H1 (cell line): ENCODE measurements at regions not wholly inside any gene's neighbourhood (a gene's known extent, or its start where the extent isn't known, plus 50 kb on each side); places are given as distances from the start of the nearest gene placed in this dataset.

Experiments
- CTCF ChIA-PET: fragments of 300-600 bp; sonication (Branson Sonifier 250); formaldehyde crosslinking; loops from one replicate; lab custom pipeline; 2021; ENCODE audit not compliant: partially characterized antibody; lab: Charles Lee
- POLR2A ChIA-PET: fragments of 300-600 bp; sonication (Branson Sonifier 250); formaldehyde crosslinking; loops from one replicate; lab custom pipeline; 2021; ENCODE audit warnings: inconsistent platforms; ENCODE audit not compliant: partially characterized antibody; lab: Charles Lee
- DNase-seq, 2 experiments: peaks; one replicate each; pipeline versions ENCODE4 v3.0.0 to v3.0.0-alpha.2; 2010 to 2022; ENCODE audit warnings: low spot score in 2 of 2, low read depth in 1 of 2, mixed read lengths in 1 of 2
- FAIRE-seq: peaks from 2 replicates; lab custom pipeline; 2011; peaks lifted over from hg19 to GRCh38; lab: Jason Lieb, UNC
- H2AFZ ChIP-seq: 2 replicates; pipeline ENCODE4 v1.8.1; 2012; ENCODE audit warnings: low read length, inconsistent platforms
- H2AK5ac ChIP-seq: 2 replicates; pipeline ENCODE4 v1.6.1; 2013; ENCODE audit warnings: low read depth, low read length
- H2BK120ac ChIP-seq: replicated peaks from 2 replicates; pipeline ENCODE3; 2013; ENCODE audit warnings: low read depth, low read length, inconsistent platforms
- H2BK12ac ChIP-seq: 2 replicates; pipeline ENCODE4 v1.6.1; 2013; ENCODE audit warnings: low read depth, low read length
- H2BK15ac ChIP-seq: 2 replicates; pipeline ENCODE4 v1.6.1; 2013; ENCODE audit warnings: low read length
- H2BK20ac ChIP-seq: 2 replicates; pipeline ENCODE4 v1.6.1; 2013; ENCODE audit warnings: low read length
- H2BK5ac ChIP-seq: 2 replicates; pipeline ENCODE4 v1.6.1; 2013; ENCODE audit warnings: low read depth, low read length
- H3K14ac ChIP-seq: 2 replicates; pipeline ENCODE4 v1.6.1; 2013; ENCODE audit warnings: inconsistent platforms; ENCODE audit not compliant: insufficient read length
- H3K18ac ChIP-seq: 2 replicates; pipeline ENCODE4 v1.6.1; 2013; ENCODE audit warnings: low read length; ENCODE audit errors: extremely low read depth
- H3K23ac ChIP-seq: 2 replicates; pipeline ENCODE4 v1.6.1; 2013; ENCODE audit warnings: inconsistent platforms; ENCODE audit not compliant: insufficient read length
- H3K23me2 ChIP-seq: 2 replicates; pipeline ENCODE4 v1.6.1; 2013; ENCODE audit warnings: low read depth, low read length
- H3K27ac ChIP-seq: 2 replicates; pipeline ENCODE4 v1.6.1; 2011; ENCODE audit warnings: low read depth, low read length, inconsistent platforms
- H3K27me3 ChIP-seq, 4 experiments: replicated peaks in 1 of 4; 1 replicate in 1 of 4; 2 replicates in 3 of 4; pipeline versions ENCODE4 v1.6.1 to v1.8.1; 2011 to 2013; ENCODE audit warnings: low read length in 3 of 4, mild to moderate bottlenecking in 3 of 4, inconsistent platforms in 2 of 4, mixed read lengths in 2 of 4, moderate library complexity in 1 of 4; ENCODE audit not compliant: control insufficient read depth in 3 of 4, insufficient read depth in 3 of 4; ENCODE audit errors: extremely low read depth in 1 of 4
- H3K36me3 ChIP-seq, 4 experiments: 2 replicates each; pipeline versions ENCODE4 v1.6.1 to v1.8.1; 2011 to 2013; ENCODE audit warnings: mild to moderate bottlenecking in 4 of 4, low read length in 3 of 4, moderate library complexity in 2 of 4, control low read depth in 1 of 4, inconsistent platforms in 1 of 4; ENCODE audit not compliant: insufficient read depth in 4 of 4, control insufficient read depth in 2 of 4
- H3K4ac ChIP-seq: replicated peaks from 2 replicates; pipeline ENCODE3; 2013; ENCODE audit warnings: low read length, low read depth, mixed read lengths, inconsistent platforms; ENCODE audit not compliant: insufficient read length
- H3K4me1 ChIP-seq, 4 experiments: replicated peaks in 1 of 4; 1 replicate in 1 of 4; 2 replicates in 3 of 4; pipeline versions ENCODE4 v1.6.1 to v1.8.1; 2011 to 2013; ENCODE audit warnings: low read length in 3 of 4, inconsistent platforms in 2 of 4, mixed read lengths in 1 of 4; ENCODE audit not compliant: insufficient read depth in 4 of 4, control insufficient read depth in 3 of 4
- H3K4me2 ChIP-seq, 2 experiments: 2 replicates each; pipeline versions ENCODE4 v1.6.1 to v1.8.1; 2011 to 2013; ENCODE audit warnings: low read depth in 2 of 2, low read length in 2 of 2, control low read depth in 1 of 2, inconsistent platforms in 1 of 2, mild to moderate bottlenecking in 1 of 2; ENCODE audit not compliant: insufficient read depth in 1 of 2
- H3K4me3 ChIP-seq, 4 experiments: fragments of 200-600, 300-600 bp in 1 of 4; sonication (generic), shearing (Covaris generic), sonication (Bioruptor Twin) in 1 of 4; 2 replicates each; pipeline versions ENCODE4 v1.5.1 to v1.8.1; 2011 to 2016; ENCODE audit warnings: low read length in 4 of 4, low read depth in 3 of 4, control low read depth in 2 of 4, inconsistent platforms in 2 of 4, mild to moderate bottlenecking in 2 of 4, mixed read lengths in 1 of 4, moderate library complexity in 1 of 4; ENCODE audit not compliant: insufficient read depth in 2 of 4; ENCODE audit errors: extremely low read depth in 1 of 4
- H3K56ac ChIP-seq: replicated peaks from 2 replicates; pipeline ENCODE3; 2013; ENCODE audit warnings: low read depth, mild to moderate bottlenecking, mixed read lengths, low read length, inconsistent platforms; ENCODE audit not compliant: insufficient read length
- H3K79me1 ChIP-seq: 2 replicates; pipeline ENCODE4 v1.6.1; 2013; ENCODE audit warnings: low read depth, low read length, control low read depth
- H3K79me2 ChIP-seq, 2 experiments: 2 replicates each; pipeline versions ENCODE4 v1.6.1 to v1.8.1; 2012 to 2013; ENCODE audit warnings: low read length in 2 of 2, mild to moderate bottlenecking in 2 of 2, inconsistent platforms in 1 of 2; ENCODE audit not compliant: insufficient read depth in 2 of 2, control insufficient read depth in 1 of 2
- H3K9ac ChIP-seq, 4 experiments: replicated peaks in 1 of 4; 1 replicate in 1 of 4; 2 replicates in 3 of 4; pipeline versions ENCODE4 v1.6.1 to v1.8.1; 2011 to 2013; ENCODE audit warnings: low read depth in 3 of 4, low read length in 3 of 4, control low read depth in 2 of 4, mild to moderate bottlenecking in 2 of 4, moderate library complexity in 2 of 4, inconsistent platforms in 1 of 4; ENCODE audit errors: extremely low read depth in 1 of 4
- H3K9me3 ChIP-seq, 2 experiments: 2 replicates each; pipeline versions ENCODE4 v1.6.1 to v1.8.1; 2012 to 2013; ENCODE audit warnings: mild to moderate bottlenecking in 2 of 2, moderate library complexity in 2 of 2, control low read depth in 1 of 2, inconsistent platforms in 1 of 2, low read depth in 1 of 2, low read length in 1 of 2, mixed read lengths in 1 of 2; ENCODE audit not compliant: insufficient read depth in 2 of 2
- H4K20me1 ChIP-seq, 2 experiments: replicated peaks in 1 of 2; 2 replicates each; pipeline versions ENCODE3 to v1.8.1; 2011 to 2013; ENCODE audit warnings: inconsistent platforms in 2 of 2, low read length in 2 of 2, mild to moderate bottlenecking in 1 of 2; ENCODE audit not compliant: insufficient read depth in 2 of 2, control insufficient read depth in 1 of 2
- H4K5ac ChIP-seq: 2 replicates; pipeline ENCODE4 v1.6.1; 2013; ENCODE audit warnings: low read length, low read depth, mixed read lengths, inconsistent platforms; ENCODE audit not compliant: insufficient read length
- H4K8ac ChIP-seq: 2 replicates; pipeline ENCODE4 v1.8.0; 2013; ENCODE audit warnings: mild to moderate bottlenecking, moderate library complexity, low read length, inconsistent platforms; ENCODE audit not compliant: insufficient read depth; ENCODE audit errors: extremely low read depth
- H4K91ac ChIP-seq: replicated peaks from 2 replicates; pipeline ENCODE3; 2013; ENCODE audit warnings: low read length, mixed read lengths, inconsistent platforms; ENCODE audit not compliant: insufficient read length
- CHD1 ChIP-seq: IDR thresholded peaks from 2 replicates; pipeline ENCODE4 v1.6.1; 2012; ENCODE audit warnings: low read depth, low read length, improper control_type of control experiment
- CREB1 ChIP-seq: IDR thresholded peaks from 2 replicates; pipeline ENCODE4 v1.6.1; 2012; ENCODE audit warnings: inconsistent platforms
- GABPA ChIP-seq: IDR thresholded peaks from 2 replicates; pipeline ENCODE4 v1.6.1; 2011; ENCODE audit warnings: mild to moderate bottlenecking, low read length, moderate library complexity, borderline replicate concordance; ENCODE audit not compliant: insufficient read depth
- GTF2F1 ChIP-seq: IDR thresholded peaks from 2 replicates; pipeline ENCODE4 v1.6.1; 2012; ENCODE audit warnings: low read depth, low read length, improper control_type of control experiment, borderline replicate concordance
- POLR2AphosphoS5 ChIP-seq: IDR thresholded peaks from 2 replicates; pipeline ENCODE4 v1.6.1; 2011; ENCODE audit warnings: low read depth, low read length
- POU5F1 ChIP-seq: IDR thresholded peaks from 2 replicates; pipeline ENCODE4 v1.6.1; 2011; ENCODE audit warnings: low read depth, mild to moderate bottlenecking, low read length, moderate library complexity
- SAP30 ChIP-seq: fragments of 300-600 bp; sonication (generic); IDR thresholded peaks from 2 replicates; pipeline ENCODE4 v1.7.1; 2012; ENCODE audit warnings: low read length, moderate library complexity, mild to moderate bottlenecking, inconsistent platforms; ENCODE audit not compliant: insufficient read depth, insufficient replicate concordance
- WGBS, 2 experiments: shearing (Covaris generic) in 1 of 2; methylation state at CpG; one replicate each; pipeline versions ENCODE4 v1.1.6 to v1.1.7; 2013 to 2015; ENCODE audit warnings: low lambda C conversion rate in 2 of 2, mixed read lengths in 2 of 2, inconsistent platforms in 1 of 2, low coverage in 1 of 2, missing lambda C conversion rate in 1 of 2; ENCODE audit not compliant: insufficient replicate concordance in 2 of 2, insufficient coverage in 1 of 2, insufficient read length in 1 of 2; ENCODE audit errors: extremely low coverage in 1 of 2, missing lambda C conversion rate in 1 of 2; 5-methylcytosine and 5-hydroxymethylcytosine counted together
- TF ChIP-seq, protein P1 (sequence below): IDR thresholded peaks from 2 replicates; pipeline ENCODE4 v1.6.1; 2012; ENCODE audit warnings: inconsistent platforms
- TF ChIP-seq, protein P2 (sequence below): IDR thresholded peaks from 2 replicates; pipeline ENCODE4 v1.6.1; 2012; ENCODE audit warnings: inconsistent platforms
- TF ChIP-seq, protein P3 (sequence below): IDR thresholded peaks from 2 replicates; pipeline ENCODE4 v1.6.1; 2011; ENCODE audit warnings: low read length, improper control_type of control experiment

DNA sequence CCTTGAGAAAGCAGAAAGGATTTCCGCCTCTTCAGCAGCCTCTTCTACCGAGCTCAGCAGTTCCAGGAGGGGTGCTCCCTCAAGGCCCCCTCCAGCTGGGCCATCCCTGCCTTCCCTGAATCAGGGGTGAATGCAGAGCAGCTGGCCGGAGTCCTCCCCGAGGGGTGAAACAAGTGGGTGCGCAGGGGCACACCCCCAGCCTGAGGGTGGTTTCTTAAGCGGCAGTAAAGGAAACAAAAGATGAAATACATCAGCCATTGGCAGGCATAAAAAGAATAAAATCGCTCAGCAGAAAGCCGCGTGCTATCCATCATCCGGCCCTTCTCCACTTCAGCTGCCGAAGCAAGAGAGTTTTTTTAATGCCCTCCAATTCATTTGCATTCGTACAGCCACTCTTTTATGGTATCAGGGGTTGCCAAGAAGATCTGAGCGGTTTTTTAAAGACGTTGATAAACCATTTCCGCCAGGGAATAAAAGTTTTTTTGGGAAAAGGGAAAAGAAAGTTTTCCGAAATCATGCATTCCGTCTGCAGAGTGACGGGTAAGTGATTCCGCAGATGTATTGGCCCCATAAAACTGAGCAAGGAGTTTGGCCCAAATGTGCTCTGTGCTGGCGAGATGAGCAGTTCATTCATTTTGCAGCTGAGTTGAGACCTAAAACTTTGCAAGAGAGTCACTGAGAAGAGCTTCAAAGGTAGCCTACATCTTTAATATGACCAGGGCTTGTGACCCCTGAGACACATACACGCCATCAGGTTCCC lies 73.7 kb upstream of the ZC3H12A start:
- TF ChIP-seq CHD1 (no peak), POLR2AphosphoS5 (no peak), SAP30 (no peak), CREB1 (no peak), POU5F1 (no peak), GTF2F1 (no peak), GABPA (no peak)
- TF ChIP-seq, protein P1, sequence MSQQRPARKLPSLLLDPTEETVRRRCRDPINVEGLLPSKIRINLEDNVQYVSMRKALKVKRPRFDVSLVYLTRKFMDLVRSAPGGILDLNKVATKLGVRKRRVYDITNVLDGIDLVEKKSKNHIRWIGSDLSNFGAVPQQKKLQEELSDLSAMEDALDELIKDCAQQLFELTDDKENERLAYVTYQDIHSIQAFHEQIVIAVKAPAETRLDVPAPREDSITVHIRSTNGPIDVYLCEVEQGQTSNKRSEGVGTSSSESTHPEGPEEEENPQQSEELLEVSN, result no peak
- TF ChIP-seq, protein P2, sequence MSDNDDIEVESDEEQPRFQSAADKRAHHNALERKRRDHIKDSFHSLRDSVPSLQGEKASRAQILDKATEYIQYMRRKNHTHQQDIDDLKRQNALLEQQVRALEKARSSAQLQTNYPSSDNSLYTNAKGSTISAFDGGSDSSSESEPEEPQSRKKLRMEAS, result no peak
- TF ChIP-seq, protein P3, sequence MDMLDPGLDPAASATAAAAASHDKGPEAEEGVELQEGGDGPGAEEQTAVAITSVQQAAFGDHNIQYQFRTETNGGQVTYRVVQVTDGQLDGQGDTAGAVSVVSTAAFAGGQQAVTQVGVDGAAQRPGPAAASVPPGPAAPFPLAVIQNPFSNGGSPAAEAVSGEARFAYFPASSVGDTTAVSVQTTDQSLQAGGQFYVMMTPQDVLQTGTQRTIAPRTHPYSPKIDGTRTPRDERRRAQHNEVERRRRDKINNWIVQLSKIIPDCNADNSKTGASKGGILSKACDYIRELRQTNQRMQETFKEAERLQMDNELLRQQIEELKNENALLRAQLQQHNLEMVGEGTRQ, result no peak
- TF ChIP-seq, all 59 proteins: peak for 0
- Histone ChIP-seq H4K91ac (no peak overlapping the region), H3K79me1 (no peaks in the 10 kb centered on the region; the same call in 1 of the 2 replicates), H2BK15ac (no peak overlapping the region), H3K79me2 (no peaks in the 10 kb centered on the region), H3K18ac (no peak overlapping the region), H4K20me1 (no peaks in the 10 kb centered on the region), H4K5ac (no peak overlapping the region), H2BK20ac (no peak overlapping the region), H3K27ac (no peak overlapping the region), H2AK5ac (no peak overlapping the region), H2BK5ac (no peak overlapping the region), H2AFZ (0 out of 2 replicates have a peak overlapping the region, but pooled peaks have one; percentile 4), H4K8ac (no peak overlapping the region), H3K4me3 (no peak overlapping the region), H3K56ac (no peak overlapping the region), H3K4me1 (peaks cover 0 to under 1% (median 0%) of the 10 kb centered on the region in 4 experiments; a peak in 3 of 7 replicates), H3K9ac (no peak overlapping the region), H2BK12ac (no peak overlapping the region), H3K4me2 (no peak overlapping the region), H3K23ac (no peak overlapping the region), H3K4ac (no peak overlapping the region), H2BK120ac (no peak overlapping the region), H3K23me2 (no peaks in the 10 kb centered on the region), H3K27me3 (no peaks in the 10 kb centered on the region), H3K36me3 (no peaks in the 10 kb centered on the region), H3K14ac (no peak overlapping the region), H3K9me3 (no peaks in the 10 kb centered on the region)
- DNase-seq, result no peak
- POLR2A ChIA-PET, result interaction anchor here (0.8 kb wide), 1 partner anchor 15 kb away, joined by 3 read pairs; no protein-coding TSS in a partner anchor
- no peak for FAIRE-seq
- CTCF ChIA-PET, result interaction anchor here (0.6 to 1.8 kb wide), 8 partner anchors 7 to 452 kb away, joined by 3 to 10 read pairs (median 3); no protein-coding TSS in a partner anchor
- 78% methylated on average over 19 of the region's 21 CpGs; no CpG with 5 or more reads in 1 of the 2 experiments for WGBS, 2 experiments
